ENCODE measurements at regions not wholly inside any gene's neighbourhood (a gene's known extent, or its start where the extent isn't known, plus 50 kb on each side); places are given as distances from the start of the nearest gene placed in this dataset.

- no peak for TF ChIP-seq CTCF (conservative IDR thresholded peaks at IDR 0.05; ENCODE audit: low read length)
- TF ChIP-seq EZH2phosphoT487 (IDR thresholded peaks at IDR 0.05; ENCODE audit: borderline replicate concordance), result no peak
These were observed 369.8 kb upstream of the NT5C1B start for GRCh38 chr2:18959200-18959599.

Data from Loucy (cell line).